ENCODE measurements at regions not wholly inside any gene's neighbourhood (a gene's known extent, or its start where the extent isn't known, plus 50 kb on each side); places are given as distances from the start of the nearest gene placed in this dataset.

DNA sequence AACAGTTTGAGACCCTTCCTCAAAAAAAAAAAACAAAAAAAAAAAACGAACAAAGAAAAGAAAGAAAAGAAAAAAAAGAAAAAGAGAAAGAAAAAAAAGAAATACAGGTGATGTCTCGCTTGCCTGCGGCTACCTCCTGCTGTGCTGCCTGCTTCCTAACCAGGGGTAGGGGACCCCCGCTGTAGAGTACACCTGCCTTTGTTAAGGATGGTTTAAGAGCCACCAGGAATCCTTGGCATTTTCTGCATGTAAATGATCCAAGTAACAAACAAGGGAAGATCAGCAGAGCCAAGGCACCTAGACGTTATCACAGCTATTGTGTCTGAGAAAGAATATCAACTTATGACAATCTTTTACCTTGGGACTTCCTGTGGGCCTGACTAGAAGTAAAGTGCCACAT is 856.8 kb upstream of the GCFC2 start:
- TF ChIP-seq, protein P1, sequence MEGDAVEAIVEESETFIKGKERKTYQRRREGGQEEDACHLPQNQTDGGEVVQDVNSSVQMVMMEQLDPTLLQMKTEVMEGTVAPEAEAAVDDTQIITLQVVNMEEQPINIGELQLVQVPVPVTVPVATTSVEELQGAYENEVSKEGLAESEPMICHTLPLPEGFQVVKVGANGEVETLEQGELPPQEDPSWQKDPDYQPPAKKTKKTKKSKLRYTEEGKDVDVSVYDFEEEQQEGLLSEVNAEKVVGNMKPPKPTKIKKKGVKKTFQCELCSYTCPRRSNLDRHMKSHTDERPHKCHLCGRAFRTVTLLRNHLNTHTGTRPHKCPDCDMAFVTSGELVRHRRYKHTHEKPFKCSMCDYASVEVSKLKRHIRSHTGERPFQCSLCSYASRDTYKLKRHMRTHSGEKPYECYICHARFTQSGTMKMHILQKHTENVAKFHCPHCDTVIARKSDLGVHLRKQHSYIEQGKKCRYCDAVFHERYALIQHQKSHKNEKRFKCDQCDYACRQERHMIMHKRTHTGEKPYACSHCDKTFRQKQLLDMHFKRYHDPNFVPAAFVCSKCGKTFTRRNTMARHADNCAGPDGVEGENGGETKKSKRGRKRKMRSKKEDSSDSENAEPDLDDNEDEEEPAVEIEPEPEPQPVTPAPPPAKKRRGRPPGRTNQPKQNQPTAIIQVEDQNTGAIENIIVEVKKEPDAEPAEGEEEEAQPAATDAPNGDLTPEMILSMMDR (conservative IDR thresholded peaks at IDR 0.05 in 1 of 2, IDR thresholded peaks at IDR 0.05 in 1 of 2; ENCODE audit: low read depth in 1 of 2, low read length in 2 of 2), result no peak
- no peak for TF ChIP-seq EZH2 (IDR thresholded peaks at IDR 0.05; ENCODE audit: low read length, missing control alignments)
